Left kidney (tissue), 1 donor: ENCODE measurements at regions not wholly inside any gene's neighbourhood (a gene's known extent, or its start where the extent isn't known, plus 50 kb on each side); places are given as distances from the start of the nearest gene placed in this dataset.

Experiments
- DNase-seq: peaks from one replicate; pipeline ENCODE4 v3.0.0-alpha.2; 2013

- no peak for DNase-seq
Measured at GRCh38 chr3:145727476-145727875, 433.5 kb downstream of the PLOD2 start.

GRCh38 chr3:145735631-145736030 lies 425.4 kb downstream of the PLOD2 start:
- DNase-seq, result no peak

DNA sequence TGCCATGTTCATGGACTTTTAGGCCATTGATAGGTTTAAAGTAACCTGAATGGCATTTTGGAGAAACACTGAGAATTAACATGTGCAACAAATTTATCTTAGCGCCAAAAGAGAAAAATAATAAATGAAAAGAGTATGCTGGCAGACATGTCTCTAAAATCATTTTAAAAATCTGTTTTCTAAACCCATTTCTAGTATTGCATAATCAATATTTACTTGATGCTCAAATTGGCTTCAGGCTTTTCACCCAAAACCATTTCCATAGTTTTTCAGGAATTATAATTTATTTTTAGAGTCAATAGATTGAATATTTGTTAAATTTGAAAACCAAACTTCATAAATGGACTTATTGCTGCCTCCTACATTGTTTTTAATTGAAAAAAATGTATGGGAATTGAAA lies 423.0 kb downstream of the PLOD2 start:
- no peak for DNase-seq

- DNase-seq, result no peak
Measured at GRCh38 chr3:145739926-145740325, 421.1 kb downstream of the PLOD2 start.

DNA sequence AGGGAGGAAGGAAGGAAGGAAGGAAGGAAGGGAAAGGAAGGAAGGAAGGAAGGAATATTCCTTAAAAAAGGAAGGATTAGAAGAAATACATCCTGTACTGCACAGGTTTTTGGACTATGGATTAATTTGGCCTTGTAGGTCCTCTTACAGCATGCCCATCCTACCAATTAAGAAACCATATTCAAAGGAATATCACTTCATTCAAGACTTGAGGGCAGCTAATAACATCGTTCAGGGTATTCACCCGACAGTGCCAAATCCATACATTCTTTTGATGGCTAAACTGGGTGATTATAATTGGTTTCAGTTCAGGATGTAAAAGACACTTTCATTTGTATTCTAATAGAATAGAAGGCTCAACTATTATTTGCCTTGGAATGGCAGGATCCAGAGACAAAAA lies 410.3 kb downstream of the PLOD2 start:
- no peak for DNase-seq

DNA sequence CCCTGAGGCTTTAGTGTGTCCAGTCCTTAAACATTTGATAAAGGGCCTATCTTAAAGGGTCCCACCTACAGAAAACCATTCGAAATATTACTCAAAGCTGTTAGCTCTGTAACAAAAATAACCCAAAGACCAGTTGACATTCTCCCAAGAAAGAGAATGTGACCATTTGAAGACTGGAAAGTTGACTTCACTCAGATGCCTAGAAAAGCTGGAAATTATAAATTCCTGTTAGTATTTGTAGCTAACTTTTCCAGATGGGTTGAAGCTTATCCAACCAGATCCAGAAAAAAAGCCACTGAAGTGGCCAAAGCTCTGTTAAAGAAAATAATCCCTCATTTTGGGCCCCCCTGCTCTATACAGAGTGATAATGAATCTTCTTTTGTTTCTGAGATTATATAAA lies 408.4 kb downstream of the PLOD2 start:
- DNase-seq, result no peak

DNA sequence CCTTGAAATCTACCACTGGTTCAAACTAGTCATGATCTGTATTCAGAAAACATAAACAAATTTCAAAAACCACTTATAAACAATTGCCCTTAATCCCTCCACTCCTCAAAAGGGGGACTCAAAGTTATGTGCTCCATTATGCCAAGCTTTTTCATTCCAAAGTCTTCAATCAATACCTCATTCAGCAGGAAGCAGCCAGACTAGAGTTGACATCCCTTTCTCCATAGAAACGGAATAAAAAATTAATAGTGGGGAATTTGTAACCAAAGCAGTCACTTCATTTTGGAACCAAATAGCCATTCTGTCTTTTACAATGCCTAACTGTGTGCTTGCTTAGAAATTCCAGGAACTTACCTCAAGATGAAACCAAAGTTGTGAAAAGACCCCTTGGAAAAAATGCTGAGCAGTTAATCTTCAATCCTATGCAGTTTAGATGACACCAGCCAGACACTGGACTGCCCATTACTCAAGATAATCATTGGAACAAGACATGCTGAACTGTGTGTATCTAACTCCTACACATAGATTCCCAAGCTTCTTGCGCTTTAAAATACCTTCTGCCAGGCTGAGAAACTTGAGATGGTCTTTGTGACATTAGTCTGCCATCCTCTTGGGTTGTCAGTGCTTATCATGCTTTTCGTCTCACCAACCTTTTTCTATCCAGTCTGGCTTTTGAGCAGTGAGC lies 406.2 kb downstream of the PLOD2 start:
- DNase-seq, result peak; percentile 54

- no peak for DNase-seq
Measured at GRCh38 chr3:145760036-145760435, 400.9 kb downstream of the PLOD2 start.

DNA sequence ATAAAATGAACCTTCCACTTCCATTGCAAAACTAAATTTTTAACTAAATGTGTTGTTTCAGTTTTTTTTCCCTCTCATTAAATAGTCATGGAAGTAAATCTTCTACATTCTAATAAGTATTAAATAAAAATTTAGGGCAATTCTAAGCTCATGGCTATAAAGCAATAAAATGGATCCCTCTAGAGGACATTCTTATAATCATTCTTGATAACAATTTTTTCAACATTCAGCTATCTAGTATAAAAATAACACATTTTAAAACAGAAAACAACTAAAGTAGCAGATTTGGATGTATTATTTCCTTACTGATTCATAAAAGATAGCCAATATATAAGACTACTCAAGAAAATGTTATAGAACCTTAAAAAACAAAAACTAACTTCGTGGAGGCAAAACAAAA lies 393.1 kb downstream of the PLOD2 start:
- no peak for DNase-seq

GRCh38 chr3:145776782-145777408 lies 384.1 kb downstream of the PLOD2 start:
- DNase-seq, result peak; percentile 37

DNA sequence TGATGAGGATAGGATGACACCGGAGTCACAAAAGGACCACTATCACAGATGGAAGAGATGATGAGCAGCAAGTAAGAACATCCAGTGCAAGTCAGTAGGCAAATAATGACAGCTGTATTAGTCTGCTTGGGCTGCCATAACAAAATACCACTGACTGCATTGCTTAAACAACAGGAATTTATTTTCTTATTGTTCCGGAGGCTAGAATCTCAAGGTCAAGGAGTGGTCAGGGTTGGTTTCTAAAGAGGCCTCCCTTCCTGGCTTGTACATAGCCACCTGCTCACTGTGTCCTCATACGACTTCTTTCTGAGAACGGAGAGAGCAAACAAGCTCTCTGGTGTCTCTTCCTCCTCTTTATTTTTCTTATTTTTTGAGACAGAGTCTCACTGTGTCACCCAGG lies 380.7 kb downstream of the PLOD2 start:
- DNase-seq, result no peak

GRCh38 chr3:145785668-145786067 lies 375.3 kb downstream of the PLOD2 start:
- no peak for DNase-seq

- no peak for DNase-seq
Measured at GRCh38 chr3:145798007-145798406, 363.0 kb downstream of the PLOD2 start.

DNA sequence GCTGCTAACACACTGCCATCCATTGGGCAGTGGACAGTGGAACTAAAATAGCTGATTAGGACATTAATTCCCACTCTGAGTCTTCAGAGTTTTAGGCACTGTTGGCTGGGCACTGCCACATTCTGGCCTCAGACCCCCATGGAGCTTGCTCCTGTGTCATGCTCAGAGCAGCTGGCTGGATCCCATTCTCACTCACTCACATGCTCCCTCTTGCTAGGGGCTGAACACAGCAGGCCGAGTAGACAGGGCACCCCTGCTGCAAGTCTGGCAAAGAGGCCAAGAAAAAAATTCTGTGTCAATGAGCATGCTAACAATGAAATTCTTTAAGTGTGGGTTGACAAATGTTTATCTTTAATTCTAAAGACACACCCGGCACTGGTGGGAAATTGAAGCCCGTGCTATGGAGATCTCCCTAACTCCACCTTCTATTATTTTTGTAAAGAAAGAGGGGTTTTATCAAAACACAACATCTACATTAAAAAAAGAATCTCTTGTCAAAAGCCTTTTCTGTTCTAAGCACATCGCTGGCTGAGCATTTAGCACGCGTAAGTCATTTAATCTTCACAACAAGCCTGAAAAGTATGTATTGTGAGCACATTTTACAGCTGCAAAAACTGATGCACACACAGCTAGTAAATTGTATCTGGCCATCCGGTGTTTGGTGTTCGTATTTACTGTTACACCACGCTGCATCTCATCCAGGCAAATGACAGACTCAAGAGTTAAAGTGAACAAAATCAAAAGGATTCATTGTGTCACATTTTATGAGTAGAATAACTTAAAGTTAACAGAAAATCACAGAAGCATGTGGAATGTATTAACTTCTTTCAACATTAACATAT lies 362.1 kb downstream of the PLOD2 start:
- no peak for DNase-seq

GRCh38 chr3:145801696-145802095 lies 359.3 kb downstream of the PLOD2 start:
- no peak for DNase-seq

DNA sequence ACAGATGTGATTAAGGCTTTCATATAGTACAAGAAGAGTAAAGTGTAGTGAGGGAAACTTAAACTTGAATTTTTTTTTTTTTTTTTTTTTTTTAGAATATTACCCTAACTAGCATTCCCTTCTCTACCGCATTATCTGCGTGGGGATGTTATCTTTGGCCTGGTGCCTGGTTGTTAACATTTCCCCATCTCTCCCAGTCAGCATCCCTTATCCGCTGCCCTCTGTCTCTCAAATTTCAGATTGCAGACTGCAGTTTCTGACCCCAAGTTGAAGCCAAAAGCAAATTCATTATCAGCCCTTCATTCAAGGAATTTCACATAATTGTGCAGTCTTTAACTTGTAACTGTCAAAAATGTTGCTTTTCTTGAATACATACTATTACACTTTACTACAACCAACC lies 353.0 kb downstream of the PLOD2 start:
- peak; percentile 22 for DNase-seq

- no peak for DNase-seq
Measured at GRCh38 chr3:145812391-145812790, 348.6 kb downstream of the PLOD2 start.

DNA sequence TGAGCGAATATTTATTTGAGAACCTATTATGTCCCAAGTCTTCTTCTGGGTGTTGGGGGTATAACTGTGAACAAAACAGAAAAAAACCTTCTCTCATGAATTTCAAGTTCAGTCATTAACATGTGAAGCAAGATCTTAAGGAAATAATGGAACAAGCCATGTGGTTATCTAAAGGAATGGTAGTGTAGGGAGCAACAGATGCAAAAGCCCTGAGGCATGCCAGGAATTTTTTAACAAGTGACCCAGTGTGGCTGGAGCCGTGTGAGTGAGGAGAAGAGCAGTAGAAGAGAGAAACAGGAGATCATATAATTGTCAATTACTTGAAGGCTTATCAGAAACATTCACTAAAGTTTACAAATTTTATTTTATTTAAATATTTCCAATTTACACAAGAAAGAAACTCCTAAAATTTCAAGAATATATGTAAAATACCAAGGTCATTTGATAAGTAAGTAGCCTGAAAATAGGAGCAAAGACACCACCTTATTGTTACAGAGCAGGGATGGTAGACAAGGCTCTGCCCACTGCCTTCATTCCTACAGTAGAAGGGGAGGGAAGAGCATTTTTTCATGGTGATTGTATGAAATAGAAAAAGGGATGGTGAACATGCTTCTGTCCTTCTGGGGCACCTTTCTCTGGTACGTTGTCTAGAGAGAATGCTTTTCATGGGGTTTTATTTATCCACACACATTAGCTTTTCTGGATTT lies 345.1 kb downstream of the PLOD2 start:
- DNase-seq, result no peak

DNA sequence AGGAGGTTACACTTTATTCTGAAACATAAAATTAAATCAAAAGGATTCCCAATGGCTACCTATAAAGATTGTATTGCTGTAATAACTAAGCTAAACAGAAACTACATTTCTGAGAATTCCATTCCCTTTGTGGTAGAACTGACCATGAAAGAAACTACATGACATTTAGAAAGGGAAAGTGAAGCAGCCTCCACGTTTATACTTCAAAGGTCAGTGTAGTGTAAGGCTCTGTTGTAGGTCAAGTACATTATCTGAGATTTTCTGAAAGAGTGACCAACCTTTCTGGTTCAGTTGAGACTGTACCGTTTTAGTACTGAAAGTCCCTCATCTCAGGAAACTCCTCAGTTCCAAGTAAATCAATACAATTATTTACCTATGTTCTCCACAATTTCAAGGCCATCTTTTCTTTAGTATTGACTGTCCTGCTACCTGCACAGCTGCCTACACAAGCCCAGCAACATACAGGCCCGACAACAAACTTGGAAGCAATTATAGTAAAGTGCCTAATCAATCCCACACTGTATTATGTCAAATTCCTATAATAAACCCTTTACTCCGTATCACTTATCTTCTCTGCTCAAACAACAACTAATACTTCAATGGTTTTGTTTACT lies 343.0 kb downstream of the PLOD2 start:
- no peak for DNase-seq

DNA sequence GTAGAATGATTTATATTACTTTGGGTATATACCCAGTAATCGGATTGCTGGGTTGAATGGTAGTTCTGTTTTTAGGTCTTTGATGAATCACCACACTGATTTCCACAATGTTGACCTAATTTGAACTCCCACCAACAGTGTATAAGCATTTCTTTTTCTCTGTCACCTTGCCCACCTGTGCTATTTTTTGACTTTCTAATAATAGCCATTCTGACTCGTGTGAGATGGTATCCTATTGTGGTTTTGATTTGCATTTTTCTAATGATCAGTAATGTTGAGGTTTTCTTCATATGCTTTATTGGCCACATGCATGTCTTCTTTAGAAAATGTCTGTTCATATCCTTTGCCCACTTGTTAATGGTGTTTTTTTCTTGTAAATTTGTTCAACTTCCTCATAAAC lies 340.8 kb downstream of the PLOD2 start:
- no peak for DNase-seq

GRCh38 chr3:145842294-145842902 lies 318.6 kb downstream of the PLOD2 start:
- DNase-seq, result no peak

- DNase-seq, result no peak
Measured at GRCh38 chr3:145843561-145843960, 317.4 kb downstream of the PLOD2 start.
